ENCODE measurements at regions not wholly inside any gene's neighbourhood (a gene's known extent, or its start where the extent isn't known, plus 50 kb on each side); places are given as distances from the start of the nearest gene placed in this dataset.
"Not testable (repeated sequence)": the region's sequence is repeated elsewhere in the genome, so short reads cannot be mapped to it uniquely, and the experiment has no call there.

DNA sequence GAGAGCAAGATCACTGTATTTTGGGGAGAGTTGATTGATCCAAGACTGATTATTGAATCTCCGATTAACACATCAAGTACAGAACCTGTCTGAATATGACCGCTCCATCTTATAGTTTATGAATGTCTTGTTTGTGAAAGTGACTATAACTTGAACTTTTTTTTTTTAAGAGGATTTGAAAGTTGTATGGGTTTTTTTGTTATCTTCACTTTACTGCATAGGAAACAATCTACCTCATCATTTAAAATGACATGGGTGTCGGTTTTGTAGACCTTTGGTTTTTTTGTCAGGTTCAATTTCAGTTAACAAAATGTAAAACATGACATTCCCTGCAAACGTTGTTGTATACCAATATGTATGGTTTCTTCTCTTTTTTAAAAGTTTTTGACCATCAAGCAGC, 103.0 kb upstream of the NUDT6 start:
- no peak overlapping the region for H3K9ac ChIP-seq (ENCODE audit: low read length)
- no peak overlapping the region for H3K4me2 ChIP-seq (ENCODE audit: low read length)
- no peaks in the 10 kb centered on the region for H4K20me1 ChIP-seq (ENCODE audit: insufficient read depth, low read length)
- H3K27ac ChIP-seq (ENCODE audit: low read depth, low read length) = no peak overlapping the region
- FAIRE-seq (peak; percentile 83), DNase-seq (ENCODE audit: low read depth) (no peak)
- Mint-ChIP-seq H3K36me3 (ENCODE audit: low read depth, unreplicated experiment) (peaks cover 2% of the 10 kb centered on the region), H3K4me1 (ENCODE audit: low read depth, unreplicated experiment) (peaks cover 20% of the 10 kb centered on the region), H3K27me3 (ENCODE audit: low read depth, unreplicated experiment) (no peaks in the 10 kb centered on the region), H3K9me3 (ENCODE audit: unreplicated experiment) (peaks cover 3% of the 10 kb centered on the region), H3K27ac (ENCODE audit: unreplicated experiment) (no peak overlapping the region), H3K4me3 (ENCODE audit: unreplicated experiment) (no peak overlapping the region)
- H2AFZ ChIP-seq (ENCODE audit: low read depth, low read length) = no peak overlapping the region
- H3K79me2 ChIP-seq (ENCODE audit: insufficient read depth, low read length) = no peaks in the 10 kb centered on the region
- TF ChIP-seq, protein P1, sequence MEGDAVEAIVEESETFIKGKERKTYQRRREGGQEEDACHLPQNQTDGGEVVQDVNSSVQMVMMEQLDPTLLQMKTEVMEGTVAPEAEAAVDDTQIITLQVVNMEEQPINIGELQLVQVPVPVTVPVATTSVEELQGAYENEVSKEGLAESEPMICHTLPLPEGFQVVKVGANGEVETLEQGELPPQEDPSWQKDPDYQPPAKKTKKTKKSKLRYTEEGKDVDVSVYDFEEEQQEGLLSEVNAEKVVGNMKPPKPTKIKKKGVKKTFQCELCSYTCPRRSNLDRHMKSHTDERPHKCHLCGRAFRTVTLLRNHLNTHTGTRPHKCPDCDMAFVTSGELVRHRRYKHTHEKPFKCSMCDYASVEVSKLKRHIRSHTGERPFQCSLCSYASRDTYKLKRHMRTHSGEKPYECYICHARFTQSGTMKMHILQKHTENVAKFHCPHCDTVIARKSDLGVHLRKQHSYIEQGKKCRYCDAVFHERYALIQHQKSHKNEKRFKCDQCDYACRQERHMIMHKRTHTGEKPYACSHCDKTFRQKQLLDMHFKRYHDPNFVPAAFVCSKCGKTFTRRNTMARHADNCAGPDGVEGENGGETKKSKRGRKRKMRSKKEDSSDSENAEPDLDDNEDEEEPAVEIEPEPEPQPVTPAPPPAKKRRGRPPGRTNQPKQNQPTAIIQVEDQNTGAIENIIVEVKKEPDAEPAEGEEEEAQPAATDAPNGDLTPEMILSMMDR (IDR thresholded peaks at IDR 0.05; ENCODE audit: insufficient read depth, low read depth, low read length) = no peak
- TF ChIP-seq EZH2 (IDR thresholded peaks at IDR 0.05; ENCODE audit: insufficient read depth, low read length) = no peak
- no peaks in the 10 kb centered on the region for H3K9me3 ChIP-seq (ENCODE audit: insufficient read depth, low read depth, low read length)
- no peak overlapping the region for H3K4me3 ChIP-seq (ENCODE audit: insufficient read depth, low read depth, low read length)
- H3K4me1 ChIP-seq (ENCODE audit: insufficient read depth, low read length) = no peaks in the 10 kb centered on the region
- no peaks in the 10 kb centered on the region for H3K36me3 ChIP-seq (ENCODE audit: insufficient read depth, low read length)
- no peaks in the 10 kb centered on the region for H3K27me3 ChIP-seq (ENCODE audit: insufficient read depth, low read length)

DNA sequence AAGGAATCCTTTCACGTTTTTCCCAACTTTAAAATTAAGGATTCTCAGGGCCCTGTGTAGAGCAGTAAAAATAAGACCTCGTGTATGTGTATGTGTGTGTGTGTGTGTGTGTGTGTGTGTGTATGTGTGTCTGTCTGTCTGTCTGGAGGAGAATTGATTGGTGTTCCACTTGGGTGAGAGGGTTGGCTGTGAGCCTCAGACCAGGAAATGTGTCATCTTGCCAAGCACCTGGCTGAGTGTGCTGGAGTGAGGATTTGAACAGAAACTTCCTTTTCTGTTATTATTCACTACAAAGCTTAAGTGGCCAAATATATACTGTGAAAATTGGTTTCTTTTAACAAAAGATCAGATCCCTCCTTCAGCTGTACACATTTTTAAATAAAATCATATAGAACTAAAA, 103.6 kb upstream of the NUDT6 start:
- not testable (repeated sequence) for H3K27ac ChIP-seq (ENCODE audit: low read depth, low read length); H3K79me2 ChIP-seq (ENCODE audit: insufficient read depth, low read length); H4K20me1 ChIP-seq (ENCODE audit: insufficient read depth, low read length); H3K4me3 ChIP-seq (ENCODE audit: insufficient read depth, low read depth, low read length); H3K4me2 ChIP-seq (ENCODE audit: low read length); H3K9ac ChIP-seq (ENCODE audit: low read length); H3K36me3 Mint-ChIP-seq (ENCODE audit: low read depth, unreplicated experiment); H3K27me3 ChIP-seq (ENCODE audit: insufficient read depth, low read length); H3K4me1 ChIP-seq (ENCODE audit: insufficient read depth, low read length); H3K36me3 ChIP-seq (ENCODE audit: insufficient read depth, low read length); FAIRE-seq; H3K9me3 Mint-ChIP-seq (ENCODE audit: unreplicated experiment); H3K27me3 Mint-ChIP-seq (ENCODE audit: low read depth, unreplicated experiment); H2AFZ ChIP-seq (ENCODE audit: low read depth, low read length); H3K9me3 ChIP-seq (ENCODE audit: insufficient read depth, low read depth, low read length); H3K4me3 Mint-ChIP-seq (ENCODE audit: unreplicated experiment)
- H3K27ac Mint-ChIP-seq (ENCODE audit: unreplicated experiment) = peak overlapping the region; percentile 0
- H3K4me1 Mint-ChIP-seq (ENCODE audit: low read depth, unreplicated experiment) = peaks cover 20% of the 10 kb centered on the region
- peak; percentile 79 for DNase-seq (ENCODE audit: low read depth)

DNA sequence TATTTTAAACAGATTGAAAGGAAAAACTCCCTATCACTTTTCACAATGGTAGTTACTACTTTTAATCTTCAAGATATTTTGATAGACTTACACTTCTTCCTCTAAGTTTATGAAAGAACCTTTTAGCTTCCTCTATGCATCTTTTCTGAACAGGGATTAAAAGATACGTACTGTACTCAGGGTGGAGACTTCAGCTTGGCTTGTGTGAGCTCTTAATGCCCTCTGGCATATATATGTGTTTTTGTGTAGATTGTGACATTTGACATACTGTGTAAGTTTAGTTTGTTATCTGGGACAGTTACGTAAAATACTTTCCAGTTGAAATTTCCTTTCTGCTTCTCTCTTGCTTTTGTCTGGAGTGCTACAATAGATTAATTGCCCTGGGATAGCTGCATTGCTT, 109.3 kb upstream of the NUDT6 start:
- no peaks in the 10 kb centered on the region for H3K79me2 ChIP-seq (ENCODE audit: insufficient read depth, low read length)
- no peak overlapping the region for H3K4me3 ChIP-seq (ENCODE audit: insufficient read depth, low read depth, low read length)
- H3K27me3 ChIP-seq (ENCODE audit: insufficient read depth, low read length) = no peaks in the 10 kb centered on the region
- no peak overlapping the region for H3K9ac ChIP-seq (ENCODE audit: low read length)
- H2AFZ ChIP-seq (ENCODE audit: low read depth, low read length) = no peak overlapping the region
- DNase-seq (ENCODE audit: low read depth) (no peak), FAIRE-seq (no peak)
- H3K4me1 ChIP-seq (ENCODE audit: insufficient read depth, low read length) = no peaks in the 10 kb centered on the region
- Mint-ChIP-seq H3K4me1 (ENCODE audit: low read depth, unreplicated experiment) (peaks cover 28% of the 10 kb centered on the region), H3K9me3 (ENCODE audit: unreplicated experiment) (no peaks in the 10 kb centered on the region), H3K4me3 (ENCODE audit: unreplicated experiment) (no peak overlapping the region), H3K27ac (ENCODE audit: unreplicated experiment) (no peak overlapping the region), H3K36me3 (ENCODE audit: low read depth, unreplicated experiment) (peaks cover 2% of the 10 kb centered on the region), H3K27me3 (ENCODE audit: low read depth, unreplicated experiment) (no peaks in the 10 kb centered on the region)
- no peak overlapping the region for H3K27ac ChIP-seq (ENCODE audit: low read depth, low read length)
- TF ChIP-seq, protein P1 (IDR thresholded peaks at IDR 0.05; ENCODE audit: insufficient read depth, low read depth, low read length) = no peak
- no peak for TF ChIP-seq EZH2 (IDR thresholded peaks at IDR 0.05; ENCODE audit: insufficient read depth, low read length)
- no peaks in the 10 kb centered on the region for H4K20me1 ChIP-seq (ENCODE audit: insufficient read depth, low read length)
- H3K36me3 ChIP-seq (ENCODE audit: insufficient read depth, low read length) = no peaks in the 10 kb centered on the region
- no peaks in the 10 kb centered on the region for H3K9me3 ChIP-seq (ENCODE audit: insufficient read depth, low read depth, low read length)
- no peak overlapping the region for H3K4me2 ChIP-seq (ENCODE audit: low read length)

Data from astrocyte (in vitro differentiated cells and primary cell).